ENCODE measurements at regions not wholly inside any gene's neighbourhood (a gene's known extent, or its start where the extent isn't known, plus 50 kb on each side); places are given as distances from the start of the nearest gene placed in this dataset.

DNA sequence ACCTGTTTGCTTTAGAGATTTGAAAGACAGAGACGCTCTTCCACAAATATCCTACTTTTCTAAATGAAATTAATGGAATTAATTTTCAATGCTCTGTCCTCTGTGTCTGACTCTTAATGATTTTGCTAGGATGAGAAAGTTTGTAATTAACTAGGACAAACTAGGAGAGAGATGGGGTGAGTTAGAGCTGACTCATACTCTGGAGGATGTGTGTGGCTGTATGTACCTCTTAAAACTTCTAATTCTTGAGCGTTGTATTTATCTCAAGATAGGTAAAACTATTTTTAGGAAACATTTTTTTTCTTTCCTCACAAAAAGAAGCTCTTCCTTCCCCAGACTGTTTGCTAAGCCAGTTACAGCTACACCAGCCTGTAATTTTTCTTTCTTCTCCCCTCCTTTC is 178.8 kb upstream of the ANKRD30A start:
- H3K27ac ChIP-seq (ENCODE audit: insufficient read depth, low read length) = no peak overlapping the region
- no peak overlapping the region for H2AFZ ChIP-seq (ENCODE audit: low read length)
- H3K4me1 ChIP-seq (ENCODE audit: control insufficient read depth, extremely low read depth, insufficient read depth, low read length) = no peaks in the 10 kb centered on the region
- no peaks in the 10 kb centered on the region for H3K9me3 ChIP-seq (ENCODE audit: control insufficient read depth, insufficient read depth, low read depth, low read length)
- no peaks in the 10 kb centered on the region for H3K36me3 ChIP-seq (ENCODE audit: control insufficient read depth, insufficient read depth, low read length)
- H3K4me3 ChIP-seq (replicated peaks in 1 of 4; ENCODE audit: control extremely low read depth in 1 of 4, insufficient read depth in 1 of 4, low read depth in 3 of 4, low read length in 4 of 4) = no peak overlapping the region
- no peak for DNase-seq (ENCODE audit: low read depth in 2 of 2)
- no peak for TF ChIP-seq EZH2 (IDR thresholded peaks at IDR 0.05; ENCODE audit: low read length, missing control alignments)
- TF ChIP-seq, protein P1, sequence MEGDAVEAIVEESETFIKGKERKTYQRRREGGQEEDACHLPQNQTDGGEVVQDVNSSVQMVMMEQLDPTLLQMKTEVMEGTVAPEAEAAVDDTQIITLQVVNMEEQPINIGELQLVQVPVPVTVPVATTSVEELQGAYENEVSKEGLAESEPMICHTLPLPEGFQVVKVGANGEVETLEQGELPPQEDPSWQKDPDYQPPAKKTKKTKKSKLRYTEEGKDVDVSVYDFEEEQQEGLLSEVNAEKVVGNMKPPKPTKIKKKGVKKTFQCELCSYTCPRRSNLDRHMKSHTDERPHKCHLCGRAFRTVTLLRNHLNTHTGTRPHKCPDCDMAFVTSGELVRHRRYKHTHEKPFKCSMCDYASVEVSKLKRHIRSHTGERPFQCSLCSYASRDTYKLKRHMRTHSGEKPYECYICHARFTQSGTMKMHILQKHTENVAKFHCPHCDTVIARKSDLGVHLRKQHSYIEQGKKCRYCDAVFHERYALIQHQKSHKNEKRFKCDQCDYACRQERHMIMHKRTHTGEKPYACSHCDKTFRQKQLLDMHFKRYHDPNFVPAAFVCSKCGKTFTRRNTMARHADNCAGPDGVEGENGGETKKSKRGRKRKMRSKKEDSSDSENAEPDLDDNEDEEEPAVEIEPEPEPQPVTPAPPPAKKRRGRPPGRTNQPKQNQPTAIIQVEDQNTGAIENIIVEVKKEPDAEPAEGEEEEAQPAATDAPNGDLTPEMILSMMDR (conservative IDR thresholded peaks at IDR 0.05 in 1 of 2, IDR thresholded peaks at IDR 0.05 in 1 of 2; ENCODE audit: low read depth in 1 of 2, low read length in 2 of 2) = no peak
- H3K27me3 ChIP-seq (ENCODE audit: control insufficient read depth, insufficient read depth, low read length) = no peaks in the 10 kb centered on the region
- no peaks in the 10 kb centered on the region for H3K79me2 ChIP-seq (ENCODE audit: control insufficient read depth, insufficient read depth, low read length)
- no peaks in the 10 kb centered on the region for H4K20me1 ChIP-seq (ENCODE audit: control insufficient read depth, extremely low read depth, insufficient read depth, low read length)
- H3K4me2 ChIP-seq (ENCODE audit: extremely low read depth, insufficient read depth, low read length) = no peak overlapping the region
- no peak overlapping the region for H3K9ac ChIP-seq (ENCODE audit: insufficient read depth, low read length)

DNA sequence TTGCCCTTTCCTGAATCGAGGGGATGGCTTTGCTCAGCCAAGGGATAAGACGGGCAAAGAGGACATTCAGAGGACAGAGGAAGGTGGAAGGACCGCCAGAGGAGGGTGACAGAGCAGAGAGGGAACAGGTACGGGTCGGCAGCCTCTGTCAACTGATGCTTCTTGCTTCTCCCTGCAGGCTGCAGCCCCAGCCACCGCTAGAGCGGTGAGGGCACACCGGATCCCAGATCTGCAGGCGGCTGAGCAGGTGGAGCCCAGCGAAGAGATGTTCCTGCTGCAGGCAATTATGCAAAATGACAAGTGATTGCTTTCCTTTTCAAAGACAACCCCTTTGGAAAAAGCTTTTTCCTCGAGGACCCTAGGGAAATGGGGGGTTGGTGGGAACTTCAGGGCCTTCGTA is 181.9 kb upstream of the ANKRD30A start:
- no peaks in the 10 kb centered on the region for H3K27me3 ChIP-seq (ENCODE audit: control insufficient read depth, insufficient read depth, low read length)
- H3K9me3 ChIP-seq (ENCODE audit: control insufficient read depth, insufficient read depth, low read depth, low read length) = no peaks in the 10 kb centered on the region
- no peaks in the 10 kb centered on the region for H4K20me1 ChIP-seq (ENCODE audit: control insufficient read depth, extremely low read depth, insufficient read depth, low read length)
- H2AFZ ChIP-seq (ENCODE audit: low read length) = no peak overlapping the region
- TF ChIP-seq, protein P1 (conservative IDR thresholded peaks at IDR 0.05 in 1 of 2, IDR thresholded peaks at IDR 0.05 in 1 of 2; ENCODE audit: low read depth in 1 of 2, low read length in 2 of 2) = no peak
- no peak for TF ChIP-seq EZH2 (IDR thresholded peaks at IDR 0.05; ENCODE audit: low read length, missing control alignments)
- H3K4me3 ChIP-seq (replicated peaks in 1 of 4; ENCODE audit: control extremely low read depth in 1 of 4, insufficient read depth in 1 of 4, low read depth in 3 of 4, low read length in 4 of 4) = no peak overlapping the region
- H3K4me2 ChIP-seq (ENCODE audit: extremely low read depth, insufficient read depth, low read length) = no peak overlapping the region
- H3K4me1 ChIP-seq (ENCODE audit: control insufficient read depth, extremely low read depth, insufficient read depth, low read length) = no peaks in the 10 kb centered on the region
- H3K36me3 ChIP-seq (ENCODE audit: control insufficient read depth, insufficient read depth, low read length) = no peaks in the 10 kb centered on the region
- no peak overlapping the region for H3K27ac ChIP-seq (ENCODE audit: insufficient read depth, low read length)
- no peaks in the 10 kb centered on the region for H3K79me2 ChIP-seq (ENCODE audit: control insufficient read depth, insufficient read depth, low read length)
- H3K9ac ChIP-seq (ENCODE audit: insufficient read depth, low read length) = no peak overlapping the region
- DNase-seq (ENCODE audit: low read depth in 2 of 2) = no peak

DNA sequence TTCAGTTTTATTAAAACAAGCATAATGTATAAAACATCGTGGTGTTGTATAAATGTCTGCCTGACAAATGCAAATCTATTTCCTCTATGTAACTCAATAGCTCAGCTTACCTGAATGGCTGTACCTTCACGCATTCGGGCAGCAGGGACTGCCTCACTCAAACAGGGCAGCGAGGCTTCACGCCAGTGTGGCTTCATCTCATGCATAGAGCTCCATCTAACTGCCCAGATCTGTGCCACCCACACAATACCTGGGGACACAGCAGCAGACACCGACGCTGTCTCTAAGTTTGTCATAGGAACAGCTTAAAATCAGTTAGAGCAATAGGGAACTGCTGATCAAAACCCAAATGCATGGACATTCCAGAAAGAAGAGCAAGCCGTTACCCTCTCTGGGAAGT is 182.8 kb upstream of the ANKRD30A start:
- Histone ChIP-seq H2AFZ (ENCODE audit: low read length) (no peak overlapping the region), H3K9me3 (ENCODE audit: control insufficient read depth, insufficient read depth, low read depth, low read length) (no peaks in the 10 kb centered on the region), H3K27ac (ENCODE audit: insufficient read depth, low read length) (no peak overlapping the region), H3K27me3 (ENCODE audit: control insufficient read depth, insufficient read depth, low read length) (no peaks in the 10 kb centered on the region), H4K20me1 (ENCODE audit: control insufficient read depth, extremely low read depth, insufficient read depth, low read length) (no peaks in the 10 kb centered on the region), H3K4me3 (replicated peaks in 1 of 4; ENCODE audit: control extremely low read depth in 1 of 4, insufficient read depth in 1 of 4, low read depth in 3 of 4, low read length in 4 of 4) (no peak overlapping the region), H3K4me2 (ENCODE audit: extremely low read depth, insufficient read depth, low read length) (no peak overlapping the region), H3K4me1 (ENCODE audit: control insufficient read depth, extremely low read depth, insufficient read depth, low read length) (no peaks in the 10 kb centered on the region), H3K36me3 (ENCODE audit: control insufficient read depth, insufficient read depth, low read length) (no peaks in the 10 kb centered on the region), H3K79me2 (ENCODE audit: control insufficient read depth, insufficient read depth, low read length) (no peaks in the 10 kb centered on the region), H3K9ac (ENCODE audit: insufficient read depth, low read length) (no peak overlapping the region)
- no peak for DNase-seq (ENCODE audit: low read depth in 2 of 2)
- no peak for TF ChIP-seq EZH2 (IDR thresholded peaks at IDR 0.05; ENCODE audit: low read length, missing control alignments)
- TF ChIP-seq, protein P1 (conservative IDR thresholded peaks at IDR 0.05 in 1 of 2, IDR thresholded peaks at IDR 0.05 in 1 of 2; ENCODE audit: low read depth in 1 of 2, low read length in 2 of 2) = no peak

Data from fibroblast of lung (primary cell).